ENCODE measurements at regions not wholly inside any gene's neighbourhood (a gene's known extent, or its start where the extent isn't known, plus 50 kb on each side); places are given as distances from the start of the nearest gene placed in this dataset.
"Not testable (repeated sequence)": the region's sequence is repeated elsewhere in the genome, so short reads cannot be mapped to it uniquely, and the experiment has no call there.

DNA sequence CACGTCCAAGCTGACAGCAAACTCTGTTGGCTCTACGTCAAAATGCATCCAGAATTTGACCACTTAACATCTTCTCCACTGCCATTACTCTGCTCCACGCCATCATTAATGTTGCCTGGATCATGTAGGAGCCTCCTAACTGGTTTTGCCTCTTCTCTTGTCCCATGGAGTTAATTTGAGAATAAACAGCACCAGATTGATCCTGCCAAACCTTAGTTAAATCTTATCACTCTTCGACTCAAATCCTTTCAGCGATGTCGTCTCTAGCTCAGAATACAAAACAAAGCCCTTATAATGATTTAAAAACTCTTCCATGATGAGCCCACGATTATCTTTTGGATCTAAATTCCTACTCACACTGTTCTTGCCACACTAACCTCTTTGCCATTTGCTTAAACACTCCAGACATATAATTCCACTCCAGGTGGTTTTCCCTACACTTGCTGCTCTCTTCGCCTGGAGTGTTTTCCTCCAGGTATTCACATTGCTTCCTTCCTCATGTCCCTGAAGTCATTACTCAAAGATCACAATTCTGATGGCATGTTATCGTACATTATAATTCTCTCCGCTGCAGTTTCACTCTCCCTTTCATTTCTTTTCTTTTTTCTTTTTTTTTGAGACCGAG, 90.7 kb upstream of the KCNK2 start:
- no peak for DNase-seq

DNA sequence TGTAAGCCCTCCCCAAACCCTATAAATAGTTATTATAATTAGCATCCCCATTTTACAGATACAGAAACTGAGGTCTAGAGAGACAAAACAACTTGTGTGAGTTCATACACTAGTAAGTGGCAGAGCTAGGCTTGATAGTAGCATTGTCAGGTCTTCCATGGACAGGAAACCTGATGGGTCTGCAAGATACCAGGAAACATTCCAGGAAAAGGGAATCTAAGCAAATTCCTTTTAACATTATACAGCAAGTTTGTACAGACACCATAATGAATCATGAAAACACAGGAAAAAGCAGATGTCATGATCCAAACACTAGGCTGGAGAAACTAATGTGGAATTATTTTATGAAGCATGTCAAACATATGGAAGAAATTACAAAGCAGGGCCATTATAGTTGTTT, 89.1 kb upstream of the KCNK2 start:
- no peak for DNase-seq

DNA sequence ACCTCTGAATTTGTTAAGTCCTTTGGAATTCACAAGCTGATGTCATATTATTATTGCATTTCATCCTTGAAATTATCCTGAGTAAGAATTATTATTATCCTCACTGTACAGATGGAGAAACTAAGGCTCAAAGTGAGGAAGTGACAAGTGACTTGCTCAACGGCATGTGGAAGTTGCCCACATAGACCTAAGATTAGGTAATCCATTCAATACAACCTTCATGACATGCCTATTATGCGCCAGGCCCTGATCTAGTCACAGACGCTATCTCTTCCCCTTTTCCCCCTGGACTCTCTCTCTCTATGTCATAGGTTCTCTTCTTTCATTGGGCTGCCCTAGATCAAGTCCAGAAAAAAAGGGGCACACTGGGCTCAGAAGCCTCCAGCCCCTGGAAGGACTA, 84.9 kb upstream of the KCNK2 start:
- DNase-seq: no peak

DNA sequence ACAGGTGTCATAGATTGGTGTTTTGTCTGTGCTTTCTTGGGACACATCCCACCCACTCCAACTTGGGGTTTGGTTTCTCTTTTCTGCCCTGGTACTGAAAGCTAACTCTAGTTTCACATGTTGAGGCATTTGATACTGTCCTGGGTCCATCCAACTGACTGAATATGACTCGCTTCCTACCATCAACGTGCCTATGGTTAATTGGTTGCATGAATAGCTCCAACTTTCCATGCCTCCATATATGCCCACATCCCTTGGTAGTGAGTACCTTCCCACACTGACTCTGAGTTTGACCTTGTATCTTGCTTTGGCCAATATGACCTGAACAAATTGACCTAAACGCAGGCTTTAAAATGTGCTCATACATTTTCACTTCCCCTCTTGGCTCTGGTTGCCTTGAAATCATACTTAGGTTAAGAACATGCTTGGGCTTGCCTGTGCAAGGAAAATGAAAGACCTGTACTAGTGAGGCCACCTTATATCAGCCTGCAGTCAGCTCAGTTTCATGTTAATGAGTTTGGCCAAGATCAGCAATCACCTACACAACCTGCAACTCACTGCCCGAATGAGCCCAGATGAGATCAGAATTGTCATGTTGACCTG, 81.0 kb upstream of the KCNK2 start:
- no peak for DNase-seq

DNA sequence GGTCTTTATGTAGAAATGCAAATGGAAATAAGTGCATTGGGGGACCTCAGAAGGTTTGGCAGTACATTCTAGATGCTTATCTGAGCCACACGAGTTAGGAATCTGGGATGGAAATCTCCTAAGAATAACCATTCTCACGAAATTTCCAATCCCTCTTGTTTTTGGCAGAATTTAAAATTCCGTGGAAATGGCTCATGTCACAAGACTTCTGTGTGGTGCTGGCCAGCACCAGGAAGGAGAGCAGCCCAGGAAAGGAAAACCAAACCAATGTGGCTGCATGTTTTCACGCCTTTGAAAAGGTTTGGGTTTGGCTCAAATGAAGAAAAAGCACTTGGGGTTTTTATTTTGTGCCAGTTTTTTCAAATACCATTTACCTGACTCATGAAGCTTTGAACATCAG, 80.1 kb upstream of the KCNK2 start:
- DNase-seq: no peak

DNA sequence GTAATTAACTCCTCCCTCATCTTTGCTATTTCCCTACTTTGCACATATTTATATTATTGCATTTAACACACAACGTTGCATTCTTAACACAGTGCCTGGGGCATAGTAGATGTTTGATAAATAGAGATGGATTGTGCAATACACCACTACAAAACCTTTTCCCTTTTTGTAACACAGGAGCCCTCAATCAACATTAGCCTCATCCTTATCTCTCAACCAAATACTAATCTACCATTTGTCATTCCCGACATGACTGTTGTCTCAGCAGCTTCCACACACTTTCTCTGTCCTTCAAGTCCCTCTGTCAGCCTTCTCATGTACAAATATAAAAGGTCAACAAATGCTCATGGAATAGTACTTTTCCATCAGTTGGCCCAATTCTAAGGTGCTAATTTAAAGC, 78.9 kb upstream of the KCNK2 start:
- DNase-seq: no peak

DNA sequence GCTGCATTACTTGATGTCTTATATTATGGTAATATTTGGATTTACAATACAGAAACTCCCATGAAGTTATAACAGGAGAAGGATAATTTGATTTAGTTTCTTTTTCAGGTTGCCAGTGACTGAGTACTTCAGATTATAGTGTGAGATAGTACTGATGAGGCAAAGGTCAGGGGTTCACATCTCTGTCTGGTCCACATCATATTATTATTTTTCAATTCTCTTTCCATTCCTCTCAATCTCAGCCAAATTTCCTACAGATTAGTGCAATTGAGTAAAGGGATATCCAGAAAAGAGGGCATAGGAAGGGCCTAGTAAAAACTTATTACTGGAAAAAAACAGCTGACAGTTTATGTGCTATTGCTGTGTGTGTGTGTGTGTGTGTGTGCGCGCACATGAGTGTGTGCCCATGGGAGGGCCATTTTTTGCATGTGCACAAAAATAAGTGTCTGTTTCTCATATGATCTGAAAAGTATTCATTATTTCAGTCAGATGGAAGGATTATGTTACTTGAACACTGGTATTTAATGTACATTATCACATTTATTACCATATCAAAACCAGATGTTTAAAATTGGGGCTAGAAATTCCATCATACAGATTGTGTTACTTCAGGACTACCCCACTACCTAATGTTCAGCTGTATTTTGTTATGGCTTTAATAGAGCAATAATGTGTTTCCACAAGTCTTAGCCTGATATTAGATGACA, 78.3 kb upstream of the KCNK2 start:
- DNase-seq: no peak

DNA sequence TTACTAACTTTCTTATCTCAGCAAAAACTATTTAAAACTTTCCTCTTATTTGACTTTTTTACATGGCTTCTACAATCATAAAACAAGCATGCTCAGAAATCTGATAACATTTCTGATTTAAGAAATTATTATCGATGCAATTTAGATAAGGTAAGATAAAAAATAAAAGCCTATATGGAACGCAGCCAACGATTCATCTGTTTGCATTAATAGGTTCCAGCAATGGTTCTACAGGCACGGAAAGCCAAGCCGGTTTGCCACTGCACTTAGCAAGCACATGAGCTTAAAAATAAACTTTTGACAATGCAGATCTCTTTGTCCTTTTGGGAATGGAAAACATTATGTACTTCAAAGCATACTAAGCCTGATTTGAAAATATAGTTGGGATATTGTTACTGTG, 77.5 kb upstream of the KCNK2 start:
- no peak for DNase-seq

DNA sequence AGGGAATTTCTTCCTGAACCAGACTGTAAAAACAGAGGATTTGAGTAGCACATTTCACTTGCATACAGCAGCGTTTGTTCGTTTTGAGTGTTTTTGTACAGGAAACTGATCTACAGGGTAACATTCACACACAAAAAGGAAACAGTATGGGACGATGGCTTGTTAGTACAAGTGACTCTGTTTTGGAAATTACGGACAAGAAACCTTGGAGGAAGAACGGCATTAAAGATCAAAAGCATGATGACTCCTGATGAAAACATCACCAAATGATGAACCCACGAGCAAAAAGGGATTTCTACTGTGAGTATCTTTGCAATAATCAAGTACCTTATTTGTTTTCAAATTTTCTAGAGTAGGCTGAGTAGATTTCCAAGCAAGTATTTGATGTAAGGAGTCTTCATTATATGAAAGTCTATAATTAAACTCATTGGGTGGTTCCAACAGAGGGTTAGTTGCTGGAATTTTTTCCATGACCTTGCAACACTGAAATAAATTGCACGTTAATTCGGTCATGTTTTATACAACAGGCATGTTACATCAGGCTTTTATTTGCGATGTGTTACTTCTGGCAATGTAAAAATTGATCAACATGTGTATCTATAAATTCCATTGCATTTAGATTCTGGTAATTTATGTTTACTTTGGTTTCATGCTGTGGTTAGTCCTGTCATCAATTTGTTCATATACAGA, 76.7 kb upstream of the KCNK2 start:
- DNase-seq: no peak

DNA sequence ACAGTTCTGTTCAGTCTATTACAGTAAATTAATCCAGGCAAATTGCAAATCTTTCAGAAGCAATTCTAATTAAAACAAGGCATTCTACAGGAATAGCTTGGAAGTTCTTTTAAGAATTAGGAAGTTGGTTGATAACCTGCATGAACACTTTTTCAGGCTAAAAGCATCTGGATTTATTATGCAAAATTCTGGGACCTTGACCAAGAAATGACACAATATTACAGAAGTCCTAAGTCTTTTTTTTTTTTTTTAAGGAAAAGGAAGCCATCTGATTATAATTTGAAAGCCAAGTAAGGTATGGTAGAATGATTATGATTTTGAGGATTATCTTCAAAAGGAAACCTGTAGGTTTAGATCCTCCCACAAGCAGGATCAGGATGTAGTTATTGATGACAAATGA, 74.7 kb upstream of the KCNK2 start:
- no peak for DNase-seq

DNA sequence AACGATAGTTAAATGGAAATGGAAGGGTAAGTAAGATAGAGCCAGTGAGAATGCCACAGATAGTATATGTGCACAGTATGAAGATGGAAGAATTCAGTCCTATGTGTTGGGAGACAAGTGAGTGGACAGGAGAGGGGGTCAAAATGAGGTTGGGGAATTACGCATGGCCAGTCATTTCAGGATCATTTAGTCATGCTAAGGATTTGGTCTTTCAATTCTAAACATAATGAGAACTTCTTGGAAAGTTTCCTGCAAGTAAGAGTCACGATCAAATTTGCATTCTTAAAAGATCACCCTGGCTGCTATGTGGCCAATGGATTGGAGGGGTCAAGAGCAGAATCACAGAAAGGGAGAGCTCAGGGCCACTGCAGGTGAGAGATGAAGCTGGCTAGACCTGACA, 64.0 kb upstream of the KCNK2 start:
- no peak for DNase-seq

DNA sequence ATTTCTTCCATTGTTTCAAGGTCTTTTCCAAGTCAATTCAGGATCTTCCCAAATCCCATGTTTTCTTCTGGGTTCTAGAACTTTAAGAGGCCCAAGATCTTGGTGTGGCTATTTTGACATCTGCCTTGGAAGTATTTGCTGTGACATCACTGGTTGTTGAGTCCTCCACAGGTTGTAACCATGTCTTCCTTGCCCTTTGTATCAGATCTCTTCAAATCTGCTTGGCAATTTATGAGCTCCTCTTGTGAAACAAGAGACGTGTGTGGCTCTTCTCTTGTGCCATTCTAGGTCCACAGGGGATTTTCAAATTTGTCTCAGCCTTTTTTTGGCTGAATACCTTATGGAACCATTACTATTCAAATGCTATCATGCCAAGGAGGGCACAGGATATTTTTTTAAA, 60.3 kb upstream of the KCNK2 start:
- no peak for DNase-seq

DNA sequence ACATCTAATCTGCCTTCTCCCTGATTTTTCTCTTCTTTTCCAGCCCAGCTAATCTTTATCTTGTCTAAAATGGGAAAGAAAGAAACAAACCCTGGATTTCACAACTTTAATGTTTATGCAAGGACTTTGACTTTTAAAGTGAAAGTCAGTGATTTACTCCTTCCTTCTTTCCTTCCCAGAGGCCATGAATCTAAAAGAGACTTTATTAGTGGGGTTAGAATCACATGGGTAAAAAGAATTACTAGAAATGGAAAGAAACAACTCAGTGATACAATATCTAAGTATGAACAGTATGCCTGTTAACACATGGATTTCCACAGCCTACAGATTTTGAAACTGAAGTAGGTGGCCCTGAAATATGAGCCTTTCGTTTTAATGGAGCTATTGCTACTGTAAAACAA, 59.8 kb upstream of the KCNK2 start:
- DNase-seq: no peak

DNA sequence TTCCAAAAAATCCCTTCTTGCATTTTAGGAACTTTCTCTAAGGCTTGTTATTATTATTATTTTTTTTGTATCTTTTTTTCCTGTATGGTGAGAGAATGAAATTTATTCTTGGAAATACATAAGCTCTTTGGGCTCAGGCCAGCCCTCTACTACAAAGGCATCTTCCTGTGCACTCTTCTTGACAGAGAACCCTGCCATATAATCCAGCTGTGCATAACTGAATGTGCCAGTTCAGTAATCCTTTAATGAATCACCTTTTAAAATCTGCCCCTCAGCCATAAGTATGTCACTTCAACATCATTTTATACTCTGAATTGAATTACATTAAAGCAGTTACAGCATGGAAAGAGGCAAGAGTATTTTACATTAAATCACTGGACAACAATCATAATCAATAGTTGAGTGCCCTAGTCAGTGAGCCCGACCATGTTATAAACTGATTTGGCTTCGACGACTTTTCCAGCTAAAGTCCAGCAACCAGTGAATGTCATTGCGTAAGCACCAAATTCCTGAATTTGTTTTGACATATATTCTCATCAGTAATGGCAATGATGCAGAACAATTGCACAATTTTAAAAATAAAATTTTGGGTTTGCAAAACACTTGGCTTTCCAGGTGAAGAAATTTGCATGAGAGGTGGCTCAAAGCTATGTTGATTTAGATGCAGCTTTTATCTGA, 59.2 kb upstream of the KCNK2 start:
- DNase-seq: no peak

DNA sequence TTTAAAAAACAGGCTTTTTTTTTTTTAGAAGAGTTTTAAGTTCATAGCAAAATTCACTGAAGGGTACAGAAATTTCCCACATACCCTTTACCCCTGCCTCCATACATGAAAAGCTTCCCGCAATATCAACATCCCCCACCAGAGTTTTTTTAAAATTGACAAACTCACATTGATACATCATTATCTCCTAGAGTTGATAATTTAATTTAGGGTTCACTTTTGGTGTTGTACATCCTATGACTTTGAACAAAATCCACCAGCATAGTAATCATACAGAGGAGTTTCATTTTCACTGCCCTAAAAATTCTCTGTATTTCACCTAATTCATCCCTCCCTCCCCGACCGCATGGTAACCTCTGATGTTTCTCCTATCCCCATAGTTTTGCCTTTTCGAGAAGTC, 53.6 kb upstream of the KCNK2 start:
- no peak for DNase-seq

DNA sequence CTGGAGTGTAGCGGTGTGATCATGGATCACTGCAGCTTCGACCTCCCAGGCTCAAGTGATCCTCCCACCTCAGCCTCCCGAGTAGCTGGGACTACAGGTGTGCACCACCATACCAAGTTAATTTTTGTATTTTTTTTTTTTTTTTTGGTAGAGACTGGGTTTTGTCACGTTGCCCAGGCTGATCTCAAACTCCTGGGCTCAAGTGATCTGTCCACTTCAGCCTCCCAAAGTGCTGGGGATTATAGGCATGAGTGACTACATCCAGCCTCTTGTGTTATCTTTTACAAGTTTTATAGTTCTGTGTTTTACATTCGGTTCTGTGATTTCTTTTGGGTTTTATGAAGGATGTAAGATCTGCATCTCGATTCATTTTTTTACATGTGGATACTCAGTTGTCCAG, 52.0 kb upstream of the KCNK2 start:
- not testable (repeated sequence) for DNase-seq

DNA sequence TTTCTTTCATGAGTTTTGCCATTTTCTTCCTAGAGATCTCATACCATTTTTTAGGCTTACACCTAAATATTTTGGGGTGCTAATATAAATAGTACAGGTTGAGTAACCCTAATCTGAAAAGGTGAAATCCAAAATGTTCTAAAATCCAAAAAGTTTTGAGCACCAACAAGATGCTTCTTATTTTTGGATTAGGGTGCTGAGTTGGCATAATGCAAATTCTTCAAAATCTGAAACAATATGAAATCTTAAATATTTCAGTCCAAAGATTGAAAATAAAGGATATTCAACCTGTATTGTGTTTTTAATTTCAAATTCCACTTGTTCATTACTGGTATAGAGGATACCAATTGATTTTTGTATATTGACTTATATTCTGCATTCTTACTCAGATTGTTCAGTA, 51.1 kb upstream of the KCNK2 start:
- DNase-seq: no peak
